GM19467 (cell line): ENCODE measurements at regions not wholly inside any gene's neighbourhood (a gene's known extent, or its start where the extent isn't known, plus 50 kb on each side); places are given as distances from the start of the nearest gene placed in this dataset.

Experiments used
- ATAC-seq: cut with Tn5 transposase; IDR thresholded peaks from one replicate; pipeline ENCODE4 v1.9.1; 2021; ENCODE audit warnings: mild to moderate bottlenecking, moderate library complexity; ENCODE audit not compliant: unreplicated experiment

DNA sequence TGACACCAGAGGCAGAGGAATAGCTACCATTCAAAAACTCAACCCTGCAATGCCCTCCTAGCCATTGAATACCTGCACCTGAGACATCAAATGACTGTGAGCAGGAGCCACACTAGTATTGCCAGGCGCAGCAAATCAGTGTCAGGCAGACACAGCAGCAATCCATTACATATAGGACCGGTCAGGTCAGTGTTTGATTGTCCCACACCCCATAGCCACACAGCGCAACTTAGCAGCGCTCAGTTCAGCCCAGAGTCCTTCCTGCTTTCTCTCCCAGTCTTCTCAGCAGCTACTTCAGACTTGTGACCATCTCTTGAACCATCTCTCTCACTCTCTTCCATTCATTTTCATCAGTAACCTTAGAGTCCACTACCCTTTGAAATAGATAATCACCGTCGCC lies 181.6 kb upstream of the GPR12 start:
- ATAC-seq, result no peak

GRCh38 chr13:26941345-26942174 lies 181.0 kb upstream of the GPR12 start:
- no peak for ATAC-seq

DNA sequence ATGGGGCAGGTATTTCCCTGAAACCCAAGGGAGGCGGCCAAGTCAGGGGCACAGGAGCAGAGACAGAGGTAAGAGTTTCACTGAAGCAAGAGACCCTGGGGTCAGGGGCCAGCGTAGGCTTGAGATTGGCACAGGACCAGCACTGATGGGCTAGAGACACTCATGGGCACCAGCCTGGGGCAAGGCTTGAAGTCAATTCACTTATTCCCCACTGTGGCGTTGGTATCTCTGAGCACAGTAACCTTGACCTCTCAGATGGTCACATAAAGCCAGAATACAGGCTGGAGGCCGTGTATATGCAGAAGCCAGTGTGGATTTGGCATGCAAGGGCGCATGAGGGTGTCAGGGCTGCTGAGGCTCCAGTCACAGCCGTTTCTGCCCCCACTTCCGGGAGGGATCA lies 173.5 kb upstream of the GPR12 start:
- no peak for ATAC-seq

DNA sequence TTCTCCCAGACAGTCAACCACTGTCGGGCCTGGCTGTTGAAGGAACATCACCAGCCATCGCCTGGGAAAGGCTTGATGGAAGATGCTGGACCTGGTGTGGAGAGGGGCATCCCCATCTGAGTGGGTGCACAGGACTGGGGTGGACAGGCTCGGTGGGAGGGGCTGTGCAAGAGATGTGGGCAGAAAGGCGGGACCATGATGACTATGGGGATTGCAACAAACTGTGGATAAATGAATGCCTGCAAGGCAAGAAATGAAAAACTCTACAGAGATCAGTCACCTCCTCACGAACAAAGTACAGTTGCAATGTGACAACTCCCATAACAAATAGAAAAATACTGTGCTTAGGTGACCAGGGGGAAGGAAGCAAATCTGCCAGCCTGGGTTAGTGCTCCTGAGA lies 171.9 kb upstream of the GPR12 start:
- no peak for ATAC-seq

DNA sequence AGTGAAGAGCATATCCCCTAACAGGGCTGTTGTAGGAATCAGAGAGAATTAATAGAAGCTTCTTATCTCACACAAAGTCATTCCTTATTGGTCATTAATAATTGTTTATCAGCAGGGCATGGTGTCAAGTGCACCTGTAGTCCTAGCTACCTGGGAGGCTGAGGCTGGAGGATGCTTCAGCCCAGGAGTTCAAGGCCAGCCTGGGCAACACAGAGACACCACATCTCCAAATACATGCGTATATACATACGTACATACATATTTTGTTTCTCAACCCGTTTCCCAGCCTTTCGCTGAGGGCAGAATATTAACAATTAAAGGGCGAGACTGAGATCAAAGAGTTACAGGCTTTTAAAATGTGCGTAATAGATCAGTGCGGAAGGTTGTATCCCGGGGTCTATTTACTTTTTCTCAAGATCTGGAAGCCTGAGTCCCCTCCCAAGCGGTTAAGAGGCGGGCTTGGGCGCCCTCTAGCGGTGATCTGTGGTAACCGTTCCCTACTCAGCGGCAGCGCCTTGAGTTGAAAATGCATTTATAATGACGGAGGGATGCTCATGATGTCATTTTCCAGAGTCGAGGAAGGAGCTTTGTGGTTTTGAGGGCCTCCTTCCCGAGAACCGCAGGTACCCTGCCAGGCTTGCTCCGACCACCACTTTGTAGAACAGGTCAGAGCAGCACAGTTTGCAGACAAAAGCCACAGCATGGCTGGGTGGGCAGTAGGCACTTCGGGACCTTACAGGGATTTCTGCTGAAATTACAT lies 169.6 kb upstream of the GPR12 start:
- no peak for ATAC-seq

DNA sequence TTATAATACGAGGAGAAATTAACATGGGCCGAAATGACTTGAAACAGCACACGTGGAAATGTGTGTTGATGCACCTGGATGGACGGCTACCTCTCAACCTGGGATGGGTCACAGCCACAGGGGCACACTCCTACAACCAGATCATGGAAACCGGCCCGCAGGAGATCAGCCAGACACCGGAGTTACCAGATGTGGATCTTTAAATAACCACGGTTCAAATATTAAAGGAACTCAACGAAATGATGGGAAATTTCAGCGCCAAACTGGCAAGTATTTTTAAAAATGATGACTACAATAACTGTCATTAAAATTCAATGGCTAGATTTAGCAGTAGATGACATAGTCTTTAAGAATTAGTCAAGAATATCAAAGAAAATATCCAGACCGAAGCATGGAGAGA lies 166.9 kb upstream of the GPR12 start:
- ATAC-seq, result no peak

- ATAC-seq, result no peak
Observed at GRCh38 chr13:26926371-26926770, 165.8 kb upstream of the GPR12 start.

DNA sequence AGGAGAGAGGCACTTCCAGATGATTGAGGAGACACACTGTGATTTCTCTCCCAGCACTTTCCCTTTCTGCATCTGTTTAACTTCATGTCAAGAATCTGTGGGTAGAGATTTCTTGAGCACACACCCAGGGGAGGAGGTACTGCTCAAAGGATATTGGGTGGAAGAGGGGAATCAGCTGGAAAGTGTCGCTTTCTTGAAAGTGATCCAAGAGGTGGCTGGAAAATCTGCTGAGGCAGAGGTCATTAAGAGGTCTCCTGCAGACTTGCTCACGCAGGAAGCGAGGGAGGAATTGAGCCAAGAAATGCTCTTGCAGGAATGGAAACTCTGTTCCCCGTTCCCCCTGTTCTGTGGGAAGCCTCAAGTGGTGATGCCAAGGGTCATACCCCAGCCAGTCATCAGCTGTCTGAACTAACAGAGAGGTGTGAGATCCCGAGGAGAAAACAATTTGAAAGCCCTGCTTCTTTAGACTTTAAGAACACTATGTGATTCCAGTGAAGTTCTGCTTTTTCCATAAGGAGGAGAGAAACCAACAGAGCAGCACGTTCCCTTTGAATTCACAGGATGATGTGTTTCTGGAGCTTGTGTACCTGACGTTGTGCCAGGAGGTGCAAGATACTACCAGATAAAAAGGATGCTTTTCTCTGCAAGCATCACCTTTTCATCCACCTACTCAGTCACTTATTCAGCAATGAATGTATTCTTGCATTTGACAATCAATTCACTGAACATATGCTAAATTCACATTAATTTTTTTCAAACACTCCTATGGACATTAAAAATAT lies 163.4 kb upstream of the GPR12 start:
- ATAC-seq, result no peak

DNA sequence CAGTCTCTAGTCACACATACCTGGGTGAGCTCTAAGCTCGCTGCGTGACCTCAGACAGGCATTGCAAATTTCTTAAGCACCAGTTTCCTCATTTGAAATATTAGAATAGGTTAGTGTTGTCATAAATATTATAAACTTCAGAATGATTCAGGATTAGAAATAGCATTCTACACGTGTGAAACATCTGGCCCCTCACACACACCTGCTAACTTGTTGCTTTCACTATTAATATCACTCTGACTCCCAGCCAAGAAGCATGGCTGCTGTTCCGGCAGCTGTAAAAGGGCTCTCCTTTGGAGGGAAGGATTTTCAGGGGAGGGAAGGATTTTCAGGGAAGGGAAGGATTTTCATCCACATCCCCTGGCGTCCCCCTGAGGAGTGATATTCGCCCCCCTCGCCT lies 161.3 kb upstream of the GPR12 start:
- no peak for ATAC-seq

GRCh38 chr13:26920614-26921355 lies 160.2 kb upstream of the GPR12 start:
- ATAC-seq, result no peak

GRCh38 chr13:26919732-26920131 lies 159.1 kb upstream of the GPR12 start:
- ATAC-seq, result no peak

- no peak for ATAC-seq
Observed at GRCh38 chr13:26919311-26919710, 158.7 kb upstream of the GPR12 start.

DNA sequence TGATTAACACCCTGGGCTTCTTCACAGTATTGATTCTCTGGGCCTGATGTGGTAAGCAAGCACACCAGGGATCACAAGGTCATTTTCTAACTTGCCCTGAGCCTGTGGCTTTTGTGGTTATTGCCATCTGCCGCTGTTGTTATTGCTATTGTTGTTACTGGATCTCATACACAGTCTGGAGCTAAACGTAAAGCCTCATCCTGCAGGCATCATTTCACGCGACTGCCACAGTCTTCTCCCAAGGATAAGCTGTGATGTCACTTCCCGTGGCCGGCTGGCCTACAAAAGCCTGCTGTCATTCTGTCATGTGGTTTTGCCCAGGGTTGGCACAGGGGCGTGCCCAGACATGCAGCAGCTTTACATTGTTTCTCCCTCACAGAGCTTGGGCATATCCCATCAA lies 154.0 kb upstream of the GPR12 start:
- no peak for ATAC-seq

DNA sequence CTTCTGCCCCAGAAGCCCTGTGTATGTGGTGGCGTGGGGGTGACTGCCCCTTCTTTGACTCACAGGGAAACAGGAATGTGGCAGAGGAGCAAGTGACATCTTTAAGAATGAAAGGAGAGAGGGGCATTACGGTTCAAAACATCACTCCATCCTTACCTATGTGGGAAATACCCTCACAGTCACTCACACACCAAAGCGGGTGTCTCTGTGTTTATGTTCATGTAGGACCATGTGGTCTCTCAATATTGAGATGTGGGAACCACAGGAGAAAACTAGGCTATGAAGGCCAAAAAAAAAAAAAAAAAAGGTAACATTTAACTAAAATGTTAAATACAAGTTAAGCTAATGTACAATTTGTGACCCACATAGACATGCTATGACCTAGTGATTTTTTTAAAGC lies 153.6 kb upstream of the GPR12 start:
- no peak for ATAC-seq

DNA sequence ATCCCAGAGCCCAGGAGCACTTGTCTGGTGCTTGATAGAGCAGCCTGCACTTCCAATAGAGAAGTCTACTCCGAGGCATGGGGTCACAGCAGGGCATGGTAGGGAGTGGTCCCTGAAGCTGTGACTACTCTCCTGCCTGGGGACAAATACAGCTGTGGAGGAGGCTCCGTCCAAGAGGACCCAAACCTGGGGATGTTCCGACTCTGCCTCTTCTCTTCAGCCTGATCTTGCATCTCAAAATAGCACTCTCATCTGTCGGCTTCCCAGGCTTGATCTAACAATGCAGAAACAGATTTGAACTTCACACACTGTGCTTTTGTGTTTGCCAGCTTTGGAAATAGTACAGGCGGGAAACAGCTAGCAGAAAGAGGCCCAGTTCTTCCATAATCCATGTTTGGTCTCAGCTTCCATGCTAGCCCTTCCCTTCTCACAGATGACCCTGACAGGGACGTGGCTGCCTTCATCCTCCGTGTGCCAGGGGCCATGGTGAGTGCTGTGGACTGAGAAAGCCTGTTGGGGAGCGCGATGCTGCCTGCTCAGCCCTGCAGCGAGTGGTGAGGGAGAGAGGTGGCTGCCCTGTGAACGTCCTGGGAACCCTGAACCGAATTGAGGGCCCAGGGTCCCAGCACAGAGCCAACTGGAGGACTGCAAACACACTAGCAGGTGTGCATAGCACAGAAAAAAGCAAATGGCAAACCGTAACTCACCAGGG lies 150.3 kb upstream of the GPR12 start:
- ATAC-seq, result no peak

GRCh38 chr13:26909477-26909876 lies 148.9 kb upstream of the GPR12 start:
- ATAC-seq, result no peak

- no peak for ATAC-seq
Observed at GRCh38 chr13:26908126-26908525, 147.5 kb upstream of the GPR12 start.

- no peak for ATAC-seq
Observed at GRCh38 chr13:26899202-26899601, 138.6 kb upstream of the GPR12 start.

DNA sequence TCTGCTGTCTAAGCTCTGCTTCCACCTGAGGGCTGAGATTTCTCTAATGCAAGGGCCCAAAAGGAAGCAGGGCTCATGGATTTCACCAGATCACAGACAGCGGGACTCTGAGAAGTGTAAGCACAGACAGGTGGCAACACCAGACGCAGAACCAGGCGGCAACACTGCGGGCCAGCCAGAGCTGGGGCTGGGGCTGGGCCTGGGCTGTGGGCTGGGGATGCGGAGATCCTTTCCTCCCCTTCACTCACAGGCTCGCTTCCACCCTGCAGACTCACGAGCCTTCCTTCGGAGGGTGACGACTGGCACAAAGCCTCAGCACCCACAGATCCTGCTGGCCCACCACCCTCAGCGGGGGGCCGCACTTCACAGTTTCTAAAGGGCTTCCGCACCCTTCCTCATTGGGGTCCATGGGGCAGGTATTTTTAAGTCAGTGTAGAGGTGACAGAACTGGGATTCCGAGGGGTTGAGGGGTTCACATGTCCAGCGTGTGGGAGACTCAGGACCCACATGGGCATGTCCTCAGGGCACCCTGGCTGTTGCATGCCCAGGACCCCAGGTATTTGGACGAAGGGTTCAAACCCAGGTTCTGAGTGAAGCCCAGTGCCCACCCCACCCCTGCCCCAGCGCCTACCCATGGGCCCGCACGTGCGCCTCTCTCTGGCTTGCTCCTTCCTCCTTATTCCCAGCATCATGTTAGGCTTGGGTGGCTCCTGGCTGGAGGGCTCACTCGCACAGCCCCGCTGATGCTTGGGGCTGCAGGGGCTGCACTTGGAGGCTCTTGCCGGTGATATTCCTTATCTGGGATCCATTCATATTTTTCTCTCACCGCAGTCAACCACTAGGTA lies 137.3 kb upstream of the GPR12 start:
- no peak for ATAC-seq
